C4-2B (cell line): ENCODE measurements at regions not wholly inside any gene's neighbourhood (a gene's known extent, or its start where the extent isn't known, plus 50 kb on each side); places are given as distances from the start of the nearest gene placed in this dataset.

ENCODE experiments used
- H3K27ac ChIP-seq: fragments of 450-650 bp; 2 replicates; pipeline ENCODE4 v1.5.1; 2017
- ZFX ChIP-seq: fragments of 450-650 bp; IDR thresholded peaks from 2 replicates; pipeline ENCODE4 v1.6.1; 2017
- TF ChIP-seq, protein P1 (sequence below): fragments of 450-650 bp; conservative IDR thresholded peaks from 2 replicates; pipeline ENCODE4 v1.5.1; 2017; ENCODE audit warnings: mild to moderate bottlenecking

- no peak for TF ChIP-seq ZFX
- TF ChIP-seq, protein P1, sequence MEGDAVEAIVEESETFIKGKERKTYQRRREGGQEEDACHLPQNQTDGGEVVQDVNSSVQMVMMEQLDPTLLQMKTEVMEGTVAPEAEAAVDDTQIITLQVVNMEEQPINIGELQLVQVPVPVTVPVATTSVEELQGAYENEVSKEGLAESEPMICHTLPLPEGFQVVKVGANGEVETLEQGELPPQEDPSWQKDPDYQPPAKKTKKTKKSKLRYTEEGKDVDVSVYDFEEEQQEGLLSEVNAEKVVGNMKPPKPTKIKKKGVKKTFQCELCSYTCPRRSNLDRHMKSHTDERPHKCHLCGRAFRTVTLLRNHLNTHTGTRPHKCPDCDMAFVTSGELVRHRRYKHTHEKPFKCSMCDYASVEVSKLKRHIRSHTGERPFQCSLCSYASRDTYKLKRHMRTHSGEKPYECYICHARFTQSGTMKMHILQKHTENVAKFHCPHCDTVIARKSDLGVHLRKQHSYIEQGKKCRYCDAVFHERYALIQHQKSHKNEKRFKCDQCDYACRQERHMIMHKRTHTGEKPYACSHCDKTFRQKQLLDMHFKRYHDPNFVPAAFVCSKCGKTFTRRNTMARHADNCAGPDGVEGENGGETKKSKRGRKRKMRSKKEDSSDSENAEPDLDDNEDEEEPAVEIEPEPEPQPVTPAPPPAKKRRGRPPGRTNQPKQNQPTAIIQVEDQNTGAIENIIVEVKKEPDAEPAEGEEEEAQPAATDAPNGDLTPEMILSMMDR = no peak
- no peak overlapping the region for H3K27ac ChIP-seq
Measured at GRCh38 chr17:22464041-22464440, 771.7 kb downstream of the KCNJ18 start.

GRCh38 chr17:22467720-22468119 lies 775.4 kb downstream of the KCNJ18 start:
- H3K27ac ChIP-seq = no peak overlapping the region
- TF ChIP-seq, protein P1 = no peak
- no peak for TF ChIP-seq ZFX

- no peak overlapping the region for H3K27ac ChIP-seq
- no peak for TF ChIP-seq ZFX
- TF ChIP-seq, protein P1 = no peak
Measured at GRCh38 chr17:22469101-22469880, 777.0 kb downstream of the KCNJ18 start.

GRCh38 chr17:22469941-22470340 lies 777.6 kb downstream of the KCNJ18 start:
- no peak overlapping the region for H3K27ac ChIP-seq
- TF ChIP-seq ZFX = no peak
- TF ChIP-seq, protein P1 = no peak

- H3K27ac ChIP-seq = no peak overlapping the region
- TF ChIP-seq, protein P1 = no peak
- TF ChIP-seq ZFX = no peak
Measured at GRCh38 chr17:22470411-22471175, 778.3 kb downstream of the KCNJ18 start.

DNA sequence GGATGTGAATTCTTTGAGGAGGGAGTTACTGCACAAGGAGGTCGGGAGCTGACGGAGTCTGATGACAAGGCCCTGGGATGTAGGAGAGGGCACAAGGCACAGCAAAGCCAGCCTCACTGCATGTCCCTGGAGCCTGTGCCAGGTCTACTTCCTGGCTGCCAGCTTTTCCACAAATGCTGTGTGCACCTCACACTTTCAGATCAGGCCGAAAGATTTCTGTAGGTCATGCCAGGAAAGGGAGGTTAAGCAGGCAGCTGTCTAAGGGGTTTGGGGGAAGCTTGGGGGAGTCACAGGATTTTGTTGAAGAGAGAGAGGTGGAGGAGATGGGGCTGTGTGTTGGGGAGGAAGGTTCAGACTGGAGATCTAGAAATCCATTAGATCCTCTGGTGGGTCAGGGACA lies 792.5 kb downstream of the KCNJ18 start:
- TF ChIP-seq, protein P1 = no peak
- TF ChIP-seq ZFX = no peak
- H3K27ac ChIP-seq = no peak overlapping the region

DNA sequence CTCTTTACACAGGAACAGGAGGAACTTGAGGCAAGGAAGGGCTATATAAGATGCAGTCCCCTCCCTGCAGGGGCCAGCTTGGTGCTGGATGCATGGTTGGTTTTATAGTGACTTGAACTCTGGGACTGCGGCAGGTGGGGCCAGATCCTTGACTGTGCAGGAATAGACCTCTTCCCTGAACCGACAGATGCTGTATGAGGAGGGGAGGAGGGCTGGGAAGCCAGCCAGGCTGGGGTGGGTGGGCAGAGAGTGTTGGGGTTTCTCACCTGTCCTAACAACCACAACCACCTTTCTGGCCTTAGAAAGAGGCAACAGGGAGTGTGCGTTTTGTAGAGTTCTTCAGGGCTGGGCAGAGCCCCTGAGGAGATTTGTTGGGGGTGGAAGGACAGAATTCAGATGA lies 798.1 kb downstream of the KCNJ18 start:
- TF ChIP-seq ZFX = no peak
- TF ChIP-seq, protein P1 = no peak
- H3K27ac ChIP-seq = no peak overlapping the region
